GM19043 (cell line): ENCODE measurements at regions not wholly inside any gene's neighbourhood (a gene's known extent, or its start where the extent isn't known, plus 50 kb on each side); places are given as distances from the start of the nearest gene placed in this dataset.
"Not testable (repeated sequence)": the region's sequence is repeated elsewhere in the genome, so short reads cannot be mapped to it uniquely, and the experiment has no call there.

Experiments
- ATAC-seq: cut with Tn5 transposase; IDR thresholded peaks from one replicate; pipeline ENCODE4 v1.9.1; 2021; ENCODE audit warnings: low read depth; ENCODE audit not compliant: unreplicated experiment

DNA sequence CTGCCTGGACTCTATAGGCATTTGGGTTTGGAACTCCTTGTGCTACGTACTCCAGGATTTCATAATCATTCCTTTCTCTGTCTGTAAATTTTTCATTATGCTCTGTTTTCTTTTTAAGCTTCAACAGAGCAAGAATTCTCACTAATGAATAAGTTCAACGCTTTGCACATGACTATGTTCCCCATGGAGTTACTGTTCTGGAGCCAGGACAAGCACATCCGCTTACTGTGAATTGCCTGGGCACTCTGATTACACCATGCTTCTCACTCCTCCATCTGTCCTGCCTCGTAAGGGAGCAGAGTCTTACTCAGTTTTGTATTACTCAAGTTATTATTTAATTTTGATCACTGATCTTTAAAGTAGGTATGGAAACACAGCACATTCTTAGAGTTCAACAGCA is 472.7 kb downstream of the RAP2B start:
- no peak for ATAC-seq

DNA sequence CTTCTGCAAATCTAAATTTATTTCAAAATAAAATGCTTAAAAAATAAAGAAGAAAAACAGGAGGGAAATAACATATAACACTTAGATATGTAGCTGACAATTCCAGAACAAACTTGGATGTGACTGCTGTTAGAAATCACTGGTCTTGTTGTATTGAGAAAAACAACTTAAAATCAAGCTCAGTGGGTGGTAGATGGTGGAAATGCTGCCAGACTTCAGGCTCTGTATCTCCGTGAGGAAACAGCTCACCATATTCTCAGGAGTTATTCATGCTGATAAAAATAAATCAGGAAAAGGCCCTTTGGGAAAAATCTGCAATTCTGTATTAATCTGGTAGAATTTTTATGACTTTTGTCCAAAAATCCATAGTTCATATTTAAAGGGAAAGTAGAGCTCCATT is 477.6 kb downstream of the RAP2B start:
- ATAC-seq = no peak

GRCh38 chr3:153640689-153641665 is 479.0 kb downstream of the RAP2B start:
- no peak for ATAC-seq

GRCh38 chr3:153642576-153642975 is 478.6 kb upstream of the ARHGEF26 start:
- not testable (repeated sequence) for ATAC-seq

DNA sequence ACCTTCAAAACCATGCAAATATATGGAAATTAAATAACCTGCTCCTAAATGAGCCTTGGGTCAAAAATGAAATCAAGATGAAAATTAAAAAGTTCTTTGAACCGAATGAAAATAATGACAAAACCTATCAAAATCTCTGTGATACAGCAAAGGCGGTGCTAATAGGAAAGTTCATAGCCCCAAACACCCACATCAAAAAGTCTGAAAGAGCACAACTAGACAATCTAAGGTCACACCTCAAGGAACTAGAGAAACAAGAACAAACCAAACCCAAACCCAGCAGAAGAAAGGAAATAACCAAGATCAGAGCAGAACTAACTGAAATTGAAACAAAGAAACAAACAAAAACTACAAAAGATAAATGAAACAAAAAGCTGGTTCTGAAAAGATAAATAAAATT is 477.7 kb upstream of the ARHGEF26 start:
- ATAC-seq = not testable (repeated sequence)

DNA sequence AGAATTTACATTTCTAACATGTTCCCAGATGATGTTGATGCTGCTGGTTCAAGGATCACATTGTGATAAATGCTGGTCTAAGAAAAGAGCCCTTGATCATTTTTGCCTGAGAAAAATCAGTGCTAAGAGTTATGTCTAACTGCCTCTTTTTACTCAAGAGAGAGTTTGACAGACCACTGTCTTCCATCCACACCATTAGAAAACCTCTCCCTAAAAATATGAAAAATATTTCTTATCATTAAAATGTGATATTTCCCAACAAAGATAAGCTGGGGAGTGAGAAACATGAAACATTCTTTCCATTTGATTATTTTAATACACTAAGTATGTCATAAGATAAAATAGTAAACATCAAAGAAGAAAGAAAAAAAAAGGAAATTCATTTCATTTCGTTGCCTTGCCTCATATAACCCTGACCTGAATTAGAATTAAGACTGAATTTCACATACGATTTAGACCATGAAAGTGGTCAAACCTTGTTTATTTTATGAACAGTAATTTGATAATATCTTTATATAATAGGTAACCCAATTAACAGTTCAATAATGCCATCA is 471.8 kb upstream of the ARHGEF26 start:
- no peak for ATAC-seq

DNA sequence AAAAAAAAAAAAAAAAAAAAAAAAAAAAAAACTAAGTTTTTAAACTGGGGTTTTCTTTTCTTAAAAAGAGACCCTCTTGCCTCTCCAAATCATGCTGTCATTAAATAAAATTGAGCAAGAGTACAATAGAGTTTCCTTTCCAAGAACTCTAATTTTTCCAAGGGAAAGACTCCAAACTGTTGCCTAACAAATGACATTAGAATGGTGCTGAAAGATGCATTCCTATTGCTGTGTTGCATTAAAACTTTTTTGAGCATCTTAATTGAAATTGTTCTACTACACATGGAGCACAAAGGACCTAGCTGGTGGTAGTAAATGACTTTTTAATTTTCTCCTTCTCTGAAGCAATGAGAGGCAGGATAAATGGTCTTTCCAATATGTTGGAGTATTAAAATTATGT is 469.1 kb upstream of the ARHGEF26 start:
- no peak for ATAC-seq

- ATAC-seq = no peak
Observed at GRCh38 chr3:153657046-153657445, 464.1 kb upstream of the ARHGEF26 start.

- no peak for ATAC-seq
Observed at GRCh38 chr3:153657461-153657860, 463.7 kb upstream of the ARHGEF26 start.

- no peak for ATAC-seq
Observed at GRCh38 chr3:153658136-153658535, 463.1 kb upstream of the ARHGEF26 start.

GRCh38 chr3:153666991-153667740 is 454.0 kb upstream of the ARHGEF26 start:
- ATAC-seq = no peak

DNA sequence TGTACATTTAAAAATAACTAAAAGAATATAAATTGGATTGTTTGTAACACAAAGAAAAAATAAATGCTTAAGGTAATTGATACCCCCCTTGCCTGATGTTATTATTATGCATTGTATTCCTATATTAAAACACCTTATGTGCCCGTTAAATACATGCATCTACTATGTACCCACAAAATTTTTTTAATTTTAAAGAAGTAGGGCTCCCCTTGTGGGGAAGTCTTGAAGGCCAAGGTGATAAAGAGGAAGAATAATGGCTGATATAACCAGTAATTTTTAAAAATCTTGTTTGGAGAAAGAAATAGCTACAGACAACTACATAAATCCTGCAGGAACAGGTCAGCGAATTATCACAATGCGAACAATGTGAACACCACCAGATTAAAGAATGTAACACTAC is 451.7 kb upstream of the ARHGEF26 start:
- no peak for ATAC-seq

GRCh38 chr3:153670577-153670976 is 450.6 kb upstream of the ARHGEF26 start:
- ATAC-seq = no peak

DNA sequence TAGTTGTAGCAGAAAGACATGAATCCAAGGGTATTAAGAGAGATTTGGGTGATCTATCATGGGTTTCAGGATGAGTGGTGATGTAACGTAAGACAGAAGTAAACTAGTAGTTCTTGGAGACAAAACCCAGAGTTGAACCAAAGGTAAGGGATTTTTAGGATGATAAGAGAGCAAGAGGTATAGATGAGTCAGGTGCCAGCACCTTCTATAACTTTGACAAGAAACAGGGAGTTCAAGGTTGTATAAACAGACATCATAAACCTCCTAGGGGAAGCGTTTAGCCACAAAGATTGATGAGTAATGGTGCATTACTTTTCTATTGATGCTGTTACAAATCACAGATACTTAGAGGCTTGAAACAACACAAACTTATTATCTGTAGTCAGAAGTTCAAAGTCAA is 447.3 kb upstream of the ARHGEF26 start:
- ATAC-seq = no peak

GRCh38 chr3:153679714-153680113 is 441.5 kb upstream of the ARHGEF26 start:
- ATAC-seq = no peak

DNA sequence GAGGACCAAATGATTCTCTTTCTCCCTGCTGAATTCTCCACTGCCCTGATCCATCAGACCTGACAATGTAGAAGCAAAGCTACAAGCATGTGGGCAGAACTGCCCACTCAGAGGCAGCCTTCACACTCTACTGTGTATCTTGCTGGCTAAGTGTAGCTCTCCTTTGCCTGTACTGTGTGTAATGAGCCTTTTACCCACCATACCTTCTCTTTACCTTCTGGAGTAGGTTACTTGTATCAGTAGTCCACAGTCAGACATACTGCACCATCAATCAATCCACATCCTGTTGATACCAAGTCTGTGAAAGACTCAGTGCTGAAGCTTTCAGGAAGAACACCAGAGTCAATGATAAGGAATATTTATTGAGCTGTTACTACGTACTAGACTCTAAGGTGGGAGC is 440.7 kb upstream of the ARHGEF26 start:
- ATAC-seq = no peak

DNA sequence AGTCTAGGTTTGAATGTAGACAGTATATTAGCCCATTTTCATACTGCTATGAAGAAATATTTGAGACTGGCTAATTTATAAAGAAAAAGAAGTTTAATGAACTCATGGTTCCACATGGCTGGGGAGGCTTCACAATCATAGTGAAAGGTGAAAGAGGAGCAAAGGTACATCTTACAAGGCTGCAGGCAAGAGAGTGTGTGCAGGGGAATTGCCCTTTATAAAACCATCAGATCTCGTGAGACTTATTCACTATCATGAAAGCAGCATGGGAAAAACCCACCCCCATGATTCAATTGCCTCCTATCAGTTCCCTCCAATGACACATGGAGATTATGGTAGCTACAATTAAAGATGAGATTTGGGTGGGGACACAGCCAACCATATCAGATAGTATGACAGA is 440.1 kb upstream of the ARHGEF26 start:
- no peak for ATAC-seq

- ATAC-seq = no peak
Observed at GRCh38 chr3:153688301-153689120, 432.7 kb upstream of the ARHGEF26 start.

DNA sequence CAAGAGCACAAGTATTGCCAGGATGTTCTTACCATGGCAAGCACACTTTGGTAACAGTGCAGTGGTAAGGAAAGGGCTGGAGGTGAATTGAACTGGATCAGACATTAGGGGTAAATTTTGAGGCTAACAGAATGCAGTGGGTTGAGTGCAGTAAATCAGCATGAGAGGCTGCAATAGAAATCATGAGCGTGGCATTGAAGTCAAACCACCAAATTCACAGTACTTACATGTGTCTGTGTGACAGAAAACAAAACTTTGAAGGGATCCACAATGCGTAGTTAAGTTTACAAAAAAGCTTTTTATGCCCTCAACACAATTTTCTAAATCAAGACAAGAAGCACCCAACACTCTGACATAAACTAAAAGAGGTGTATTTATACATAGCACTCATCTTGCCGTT is 428.0 kb upstream of the ARHGEF26 start:
- no peak for ATAC-seq

GRCh38 chr3:153702106-153702505 is 419.1 kb upstream of the ARHGEF26 start:
- no peak for ATAC-seq

GRCh38 chr3:153704115-153704514 is 417.1 kb upstream of the ARHGEF26 start:
- ATAC-seq = no peak
